GM15510 (cell line): ENCODE measurements at regions not wholly inside any gene's neighbourhood (a gene's known extent, or its start where the extent isn't known, plus 50 kb on each side); places are given as distances from the start of the nearest gene placed in this dataset.

Experiments
- POLR2A ChIP-seq: IDR thresholded peaks from 3 replicates; pipeline ENCODE4 v1.6.1; 2011; ENCODE audit warnings: borderline replicate concordance; ENCODE audit not compliant: insufficient read length; ENCODE audit errors: extremely low read depth

DNA sequence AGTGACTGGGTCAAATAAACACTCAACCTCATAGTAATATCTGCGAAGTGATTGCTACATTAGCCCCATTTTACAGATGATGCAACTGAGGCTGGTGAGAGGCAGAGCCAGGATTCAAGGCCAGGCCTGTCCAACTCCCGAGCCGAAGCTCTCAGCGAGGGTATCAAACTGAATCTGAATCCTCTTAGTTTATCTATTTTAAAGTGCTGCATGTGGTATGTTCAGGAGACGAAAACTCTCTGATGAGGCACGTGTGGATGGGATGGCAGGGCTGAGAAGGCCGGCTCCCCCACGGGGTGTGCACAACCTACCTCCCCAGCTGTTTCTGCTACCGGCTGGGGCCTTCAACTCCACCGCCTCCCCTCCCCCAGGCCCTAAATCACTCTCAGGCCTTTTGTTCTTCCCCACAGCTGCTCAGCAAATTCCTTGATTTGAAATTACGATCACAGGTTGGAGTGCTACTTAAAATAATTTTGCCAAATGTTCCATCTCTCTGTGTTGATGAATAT lies 171.8 kb downstream of the TOMM20 start:
- TF ChIP-seq POLR2A = no peak

DNA sequence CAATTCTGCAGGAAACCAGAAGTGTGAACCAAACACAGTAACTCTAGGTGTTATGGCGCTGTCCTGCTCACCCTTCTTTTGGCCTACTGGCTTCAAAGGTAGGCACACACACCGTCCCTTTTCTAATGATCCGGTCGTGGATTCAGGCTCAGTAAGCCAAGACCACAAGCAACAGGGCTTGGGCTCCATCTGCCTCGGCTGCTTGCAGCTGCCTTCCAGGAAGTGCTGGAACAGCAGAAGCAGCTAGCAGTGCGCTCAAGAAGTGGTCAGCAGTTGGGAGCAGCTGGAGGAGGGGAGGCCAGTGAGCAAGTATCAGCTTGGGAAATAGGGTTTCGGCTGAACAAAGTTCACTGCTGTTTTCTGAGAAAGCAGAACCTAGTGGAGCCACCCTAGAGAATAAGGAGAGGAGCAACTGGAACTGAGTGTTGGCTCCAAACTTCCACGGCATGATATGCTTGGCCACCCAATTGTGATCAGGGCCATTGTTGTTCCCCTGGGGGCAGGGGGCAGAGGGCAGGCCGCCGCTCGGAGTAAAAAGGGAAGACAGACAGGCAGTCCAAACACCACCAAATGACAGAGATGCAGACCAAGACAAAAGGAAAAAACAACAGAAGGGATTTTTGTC lies 173.4 kb downstream of the TOMM20 start:
- no peak for TF ChIP-seq POLR2A

GRCh38 chr1:234954613-234955012 lies 174.0 kb downstream of the TOMM20 start:
- no peak for TF ChIP-seq POLR2A

DNA sequence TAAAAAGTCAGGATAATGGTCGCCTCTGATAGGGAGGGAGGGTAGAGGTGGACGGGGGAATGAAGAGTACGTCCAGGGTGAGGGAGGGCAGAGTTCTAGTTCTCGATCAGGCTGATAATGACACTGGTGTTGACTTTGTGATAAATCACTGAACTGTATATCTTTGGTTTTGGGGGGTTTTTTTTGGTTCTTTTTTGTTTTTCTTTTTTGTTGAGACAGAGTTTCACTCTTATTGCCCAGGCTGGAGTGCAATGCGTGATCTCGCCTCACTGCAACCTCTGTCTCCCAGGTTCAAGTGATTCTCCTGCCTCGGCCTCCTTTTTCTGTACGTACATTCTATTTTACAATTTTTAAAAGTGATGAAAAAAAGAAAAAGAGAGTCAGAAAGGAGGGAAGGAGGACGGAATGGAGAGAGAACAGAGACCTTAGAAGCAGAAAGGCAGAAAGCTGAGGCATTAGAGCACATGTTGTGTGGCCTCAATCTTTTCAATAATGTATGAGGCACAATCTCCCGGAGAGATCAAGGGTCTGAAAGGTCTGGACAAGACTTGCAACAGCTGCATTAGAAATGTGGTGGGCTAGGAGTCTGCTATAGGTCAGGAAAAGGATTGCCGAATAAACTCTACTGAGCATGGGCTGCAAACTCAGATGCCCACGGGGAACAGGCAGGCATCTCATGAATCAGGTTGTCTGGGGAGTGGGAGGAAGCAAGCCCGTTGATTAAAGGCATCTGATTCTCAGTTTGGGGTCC lies 174.8 kb downstream of the TOMM20 start:
- TF ChIP-seq POLR2A = no peak

GRCh38 chr1:234950598-234950997 lies 178.0 kb downstream of the TOMM20 start:
- no peak for TF ChIP-seq POLR2A

- no peak for TF ChIP-seq POLR2A
Measured at GRCh38 chr1:234944439-234945344, 183.9 kb downstream of the TOMM20 start.

GRCh38 chr1:234943836-234944402 lies 184.7 kb downstream of the TOMM20 start:
- TF ChIP-seq POLR2A = no peak

- no peak for TF ChIP-seq POLR2A
Measured at GRCh38 chr1:234942879-234943506, 185.6 kb downstream of the TOMM20 start.

GRCh38 chr1:234942012-234942332 lies 186.7 kb downstream of the TOMM20 start:
- TF ChIP-seq POLR2A = no peak

GRCh38 chr1:234941321-234942011 lies 187.2 kb downstream of the TOMM20 start:
- no peak for TF ChIP-seq POLR2A

DNA sequence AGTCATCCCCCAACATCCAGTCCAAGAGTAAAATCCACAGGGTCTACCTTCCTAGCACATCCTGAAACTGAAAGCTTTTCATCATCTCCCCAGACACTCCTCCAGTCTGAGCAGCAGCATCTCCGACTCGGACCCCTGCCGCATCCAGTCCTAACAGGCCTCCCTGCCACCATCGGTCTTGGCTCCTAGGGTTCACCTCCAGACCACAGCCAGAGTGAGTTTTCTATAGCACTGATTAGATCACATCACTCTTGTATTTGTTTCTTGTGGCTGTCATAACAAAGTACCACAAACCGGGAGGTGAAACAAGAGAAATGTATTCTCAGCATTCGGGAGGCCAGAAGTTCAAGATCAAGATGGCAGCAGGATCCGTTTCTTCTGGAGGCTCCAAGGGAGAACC lies 187.8 kb downstream of the TOMM20 start:
- no peak for TF ChIP-seq POLR2A

DNA sequence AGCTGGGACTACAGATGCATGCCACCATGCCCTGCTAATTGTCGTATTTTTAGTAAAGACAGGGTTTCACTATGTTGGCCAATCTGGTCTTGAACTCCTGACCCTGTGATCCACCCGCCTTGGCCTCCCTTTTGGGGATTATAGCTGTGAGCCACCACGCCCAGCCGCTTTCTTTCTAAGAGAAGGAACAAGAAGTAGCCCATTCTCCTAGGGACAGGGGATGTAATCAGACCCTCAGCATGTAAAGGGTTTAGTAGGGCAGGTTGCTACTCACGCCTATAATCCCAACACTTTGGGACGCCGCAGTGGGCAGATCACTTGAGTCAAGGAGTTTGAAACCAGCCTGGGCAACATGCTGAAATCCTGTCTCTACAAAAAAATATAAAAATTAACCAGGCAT lies 189.7 kb downstream of the TOMM20 start:
- TF ChIP-seq POLR2A = no peak

DNA sequence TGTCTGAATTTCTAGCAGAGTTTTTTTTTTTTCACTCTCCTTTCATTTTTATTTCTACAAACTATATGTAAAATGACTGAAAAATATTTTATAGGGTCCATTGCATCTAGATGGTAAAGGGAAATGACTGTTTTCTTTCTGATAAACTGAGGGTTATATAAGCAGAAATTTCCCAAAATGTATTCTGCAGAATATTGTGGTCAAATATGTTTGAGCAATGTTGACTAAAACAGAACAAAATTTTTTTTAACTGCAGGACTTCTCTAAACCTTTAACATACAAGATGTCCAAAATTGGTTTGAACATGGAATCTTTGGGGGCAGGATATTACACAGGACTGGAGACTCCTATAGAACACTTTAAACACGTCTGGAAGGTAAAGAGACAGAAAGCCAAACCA lies 190.5 kb downstream of the TOMM20 start:
- no peak for TF ChIP-seq POLR2A
